ENCODE measurements at regions not wholly inside any gene's neighbourhood (a gene's known extent, or its start where the extent isn't known, plus 50 kb on each side); places are given as distances from the start of the nearest gene placed in this dataset.
A peak's percentile ranks its signal among the peaks of the same experiment; 100 is the strongest.

DNA sequence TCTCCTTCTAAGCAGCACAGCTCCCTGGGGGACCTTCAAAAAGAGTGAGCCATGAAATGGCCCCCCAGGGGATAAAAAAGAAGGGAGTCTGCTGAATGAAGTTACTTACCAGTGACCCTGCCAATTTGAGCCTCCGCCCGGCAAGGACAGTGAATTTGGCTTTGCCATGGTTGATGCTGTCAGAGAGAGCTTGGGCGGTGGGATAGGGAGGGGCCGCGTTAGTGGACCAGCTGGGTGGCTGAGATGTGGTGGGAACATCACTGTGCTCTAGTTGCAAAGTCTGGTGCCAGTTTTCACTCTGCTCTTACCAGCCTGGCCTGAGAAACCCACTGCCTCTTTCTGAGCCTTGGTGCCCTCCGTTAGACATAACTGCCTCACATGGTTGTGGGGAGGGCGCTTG is 114.6 kb downstream of the MRM1 start:
- peaks cover 0 to 30% (median 6%) of the 10 kb centered on the region in 9 donors for H3K27me3 ChIP-seq
- no peak overlapping the region for H3K27ac ChIP-seq
- no peaks in the 10 kb centered on the region for H3K9me3 ChIP-seq
- no peak for ATAC-seq
- intact Hi-C loops (cut with DNase I) = no loop called here
- H3K36me3 ChIP-seq = no peaks in the 10 kb centered on the region
- no peak for TF ChIP-seq POLR2A (IDR thresholded peaks at IDR 0.05)
- TF ChIP-seq, protein P1, sequence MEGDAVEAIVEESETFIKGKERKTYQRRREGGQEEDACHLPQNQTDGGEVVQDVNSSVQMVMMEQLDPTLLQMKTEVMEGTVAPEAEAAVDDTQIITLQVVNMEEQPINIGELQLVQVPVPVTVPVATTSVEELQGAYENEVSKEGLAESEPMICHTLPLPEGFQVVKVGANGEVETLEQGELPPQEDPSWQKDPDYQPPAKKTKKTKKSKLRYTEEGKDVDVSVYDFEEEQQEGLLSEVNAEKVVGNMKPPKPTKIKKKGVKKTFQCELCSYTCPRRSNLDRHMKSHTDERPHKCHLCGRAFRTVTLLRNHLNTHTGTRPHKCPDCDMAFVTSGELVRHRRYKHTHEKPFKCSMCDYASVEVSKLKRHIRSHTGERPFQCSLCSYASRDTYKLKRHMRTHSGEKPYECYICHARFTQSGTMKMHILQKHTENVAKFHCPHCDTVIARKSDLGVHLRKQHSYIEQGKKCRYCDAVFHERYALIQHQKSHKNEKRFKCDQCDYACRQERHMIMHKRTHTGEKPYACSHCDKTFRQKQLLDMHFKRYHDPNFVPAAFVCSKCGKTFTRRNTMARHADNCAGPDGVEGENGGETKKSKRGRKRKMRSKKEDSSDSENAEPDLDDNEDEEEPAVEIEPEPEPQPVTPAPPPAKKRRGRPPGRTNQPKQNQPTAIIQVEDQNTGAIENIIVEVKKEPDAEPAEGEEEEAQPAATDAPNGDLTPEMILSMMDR (IDR thresholded peaks at IDR 0.05) = no peak
- DNase-seq = no peak
- 77 to 88% (median 83%) methylated on average over 7 of the region's 7 CpGs for WGBS, 4 donors
- no peak overlapping the region for H3K4me3 ChIP-seq
- no peaks in the 10 kb centered on the region for H3K4me1 ChIP-seq

DNA sequence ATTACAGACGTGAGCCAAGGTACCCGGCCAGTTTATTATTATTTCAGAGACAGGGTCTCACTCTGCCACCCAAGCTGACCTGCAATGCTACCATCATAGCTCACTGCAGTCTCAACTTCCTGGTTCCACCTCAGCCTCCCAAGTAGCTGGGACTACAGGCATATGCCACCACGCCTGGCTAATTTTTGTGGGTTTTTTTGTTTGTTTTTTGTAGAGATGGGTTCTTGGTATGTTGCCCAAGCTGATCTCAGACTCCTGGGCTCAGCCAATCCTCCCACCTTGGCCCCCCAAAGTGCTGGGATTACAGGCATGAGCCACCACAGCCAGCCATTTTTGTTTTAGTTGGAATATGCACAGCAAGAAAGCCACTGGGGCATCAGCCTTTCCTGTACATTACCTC is 115.7 kb downstream of the MRM1 start:
- DNase-seq = no peak
- intact Hi-C loops (cut with DNase I) = no loop called here
- ATAC-seq = no peak
- Histone ChIP-seq H3K36me3 (no peaks in the 10 kb centered on the region), H3K9me3 (no peaks in the 10 kb centered on the region), H3K4me1 (peaks cover 0 to 9% (median 0%) of the 10 kb centered on the region in 12 donors), H3K27ac (no peak overlapping the region), H3K27me3 (peaks cover 0 to 32% (median 6%) of the 10 kb centered on the region in 9 donors), H3K4me3 (no peak overlapping the region)
- TF ChIP-seq, protein P1 (IDR thresholded peaks at IDR 0.05) = no peak
- no peak for TF ChIP-seq POLR2A (IDR thresholded peaks at IDR 0.05)
- 73 to 87% (median 81%) methylated on average over 3 of the region's 3 CpGs for WGBS, 4 donors

DNA sequence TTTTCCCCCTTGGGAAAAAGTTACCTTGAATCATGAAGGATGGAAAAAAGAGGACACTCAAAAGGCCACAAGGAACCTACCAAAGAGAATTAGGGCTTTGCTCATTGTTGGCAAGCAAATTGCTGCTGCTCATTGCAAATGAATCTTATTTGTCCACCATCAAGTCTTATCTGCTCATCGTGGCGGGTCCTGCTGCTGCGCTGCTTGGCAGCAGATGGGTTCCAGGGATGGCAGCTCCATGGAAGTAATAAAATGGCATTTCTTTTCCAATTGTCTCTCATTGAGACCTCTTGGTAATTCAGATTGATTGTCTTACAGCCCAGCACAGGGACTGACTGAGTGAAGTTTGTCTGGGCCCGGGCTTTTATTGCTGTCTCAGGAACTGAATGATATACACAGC is 118.7 kb downstream of the MRM1 start:
- Histone ChIP-seq H3K36me3 (no peaks in the 10 kb centered on the region), H3K27ac (no peak overlapping the region), H3K9me3 (no peaks in the 10 kb centered on the region), H3K4me3 (no peak overlapping the region), H3K4me1 (peaks cover 0 to 9% (median 3%) of the 10 kb centered on the region in 12 donors), H3K27me3 (peaks cover 0 to 30% (median 0%) of the 10 kb centered on the region in 9 donors)
- TF ChIP-seq, protein P1 (IDR thresholded peaks at IDR 0.05) = no peak
- TF ChIP-seq POLR2A (IDR thresholded peaks at IDR 0.05) = no peak
- ATAC-seq = no peak
- 85 to 94% (median 88%) methylated on average over 4 of the region's 4 CpGs for WGBS, 4 donors
- intact Hi-C loops (cut with DNase I) = no loop called here
- DNase-seq = no peak

DNA sequence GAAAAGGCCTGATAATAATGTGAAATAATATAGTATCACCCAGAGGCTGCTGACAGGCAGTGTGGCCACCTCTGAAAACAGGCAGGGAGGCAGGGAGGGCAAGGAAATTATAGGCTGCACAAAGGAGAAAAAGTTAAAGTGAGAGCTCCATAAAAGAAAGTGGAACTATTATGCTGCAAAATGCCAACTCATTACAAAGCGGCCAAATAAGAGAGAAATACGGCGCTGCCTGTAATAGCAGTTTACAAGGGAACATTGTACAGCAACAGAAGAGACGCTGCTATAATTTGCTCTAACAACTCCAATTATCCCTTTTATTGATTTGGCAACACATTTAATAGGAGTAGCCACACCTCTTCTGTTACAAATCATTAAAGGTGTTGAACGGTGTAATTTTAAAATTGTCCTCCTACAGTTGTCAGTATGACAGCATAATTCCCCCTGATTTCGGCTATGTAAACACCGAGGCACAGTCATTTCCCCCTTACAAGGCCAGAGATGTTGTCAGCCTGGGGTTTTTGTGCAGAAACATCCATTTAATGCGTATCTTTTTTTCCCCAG is 120.3 kb downstream of the MRM1 start:
- peaks cover 0 to 9% (median 3%) of the 10 kb centered on the region in 12 donors for H3K4me1 ChIP-seq
- intact Hi-C loops (cut with DNase I) = no loop called here
- peak overlapping the region in 1 of 12 donors; percentile 61 for H3K27ac ChIP-seq
- H3K27me3 ChIP-seq = peaks cover 0 to 29% (median 0%) of the 10 kb centered on the region in 9 donors
- H3K4me3 ChIP-seq = peak overlapping the region; percentile 17 to 60 (median 44)
- ATAC-seq (no peak), DNase-seq (no peak)
- H3K9me3 ChIP-seq = no peaks in the 10 kb centered on the region
- no peaks in the 10 kb centered on the region for H3K36me3 ChIP-seq
- WGBS, 4 donors = 59 to 64% (median 63%) methylated on average over 8 of the region's 8 CpGs
- TF ChIP-seq, protein P1 (IDR thresholded peaks at IDR 0.05) = no peak
- no peak for TF ChIP-seq POLR2A (IDR thresholded peaks at IDR 0.05)
